Activated T-cell treated with anti-CD3 and anti-CD28 coated beads, Interleukin-2, amount 50 U/mL, for 24 hours (primary cell): ENCODE measurements at regions not wholly inside any gene's neighbourhood (a gene's known extent, or its start where the extent isn't known, plus 50 kb on each side); places are given as distances from the start of the nearest gene placed in this dataset.
"Not testable (repeated sequence)": the region's sequence is repeated elsewhere in the genome, so short reads cannot be mapped to it uniquely, and the experiment has no call there.

Experiments used
- DNase-seq: peaks from one replicate; pipeline ENCODE4 v3.0.0-alpha.2; 2020
- H3K27ac Mint-ChIP-seq: 2 replicates; pipeline ENCODE4 v1.8.0; 2020; ENCODE audit warnings: mild to moderate bottlenecking, mixed read lengths
- H3K27me3 Mint-ChIP-seq: 2 replicates; pipeline ENCODE4 v1.8.0; 2020; ENCODE audit warnings: mixed read lengths
- H3K36me3 Mint-ChIP-seq: 2 replicates; pipeline ENCODE4 v1.8.0; 2020; ENCODE audit warnings: low read depth, mixed read lengths
- H3K4me1 Mint-ChIP-seq: 2 replicates; pipeline ENCODE4 v1.8.0; 2020; ENCODE audit warnings: low read depth, mixed read lengths
- H3K4me3 Mint-ChIP-seq: 2 replicates; pipeline ENCODE4 v1.8.0; 2020; ENCODE audit warnings: mild to moderate bottlenecking, moderate library complexity, mixed read lengths
- H3K9me3 Mint-ChIP-seq: 2 replicates; pipeline ENCODE4 v1.8.0; 2020; ENCODE audit warnings: mixed read lengths

GRCh38 chr5:66284588-66285342 is 140.7 kb downstream of the SREK1 start:
- no peak for DNase-seq
- peaks cover 5% of the 10 kb centered on the region for H3K4me1 Mint-ChIP-seq
- no peaks in the 10 kb centered on the region for H3K9me3 Mint-ChIP-seq
- no peak overlapping the region for H3K27ac Mint-ChIP-seq
- no peaks in the 10 kb centered on the region for H3K36me3 Mint-ChIP-seq
- H3K4me3 Mint-ChIP-seq: no peak overlapping the region
- H3K27me3 Mint-ChIP-seq: peaks cover 7% of the 10 kb centered on the region

DNA sequence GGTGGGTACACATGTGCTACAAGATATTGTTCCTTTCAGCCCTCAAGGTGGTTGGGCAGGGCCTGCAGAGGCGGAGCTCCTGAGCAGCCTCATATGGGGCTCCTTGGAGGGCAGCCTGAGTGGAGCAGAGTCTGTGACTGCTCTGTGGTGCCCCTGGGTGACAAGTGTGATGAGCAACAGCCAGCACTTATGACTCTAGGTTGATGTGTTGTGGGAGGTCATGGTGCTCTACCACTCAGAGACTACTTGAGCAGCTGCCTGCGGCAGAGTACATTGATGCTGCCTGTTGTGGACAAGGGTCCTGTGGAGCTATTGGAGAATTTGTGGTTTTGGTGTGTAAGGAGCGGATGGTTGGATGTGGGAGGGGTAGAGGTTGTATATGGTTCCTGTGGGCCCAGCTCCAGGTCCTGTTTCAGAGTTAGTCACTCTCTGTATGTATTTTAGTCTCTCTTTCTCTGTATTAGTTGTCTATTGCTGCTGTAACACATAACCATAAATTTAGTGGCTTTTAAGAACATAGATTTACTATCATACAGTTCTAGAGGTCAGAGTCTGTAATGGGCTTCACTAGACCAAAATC is 141.3 kb downstream of the SREK1 start:
- DNase-seq: no peak
- H3K27me3 Mint-ChIP-seq: peaks cover 7% of the 10 kb centered on the region

DNA sequence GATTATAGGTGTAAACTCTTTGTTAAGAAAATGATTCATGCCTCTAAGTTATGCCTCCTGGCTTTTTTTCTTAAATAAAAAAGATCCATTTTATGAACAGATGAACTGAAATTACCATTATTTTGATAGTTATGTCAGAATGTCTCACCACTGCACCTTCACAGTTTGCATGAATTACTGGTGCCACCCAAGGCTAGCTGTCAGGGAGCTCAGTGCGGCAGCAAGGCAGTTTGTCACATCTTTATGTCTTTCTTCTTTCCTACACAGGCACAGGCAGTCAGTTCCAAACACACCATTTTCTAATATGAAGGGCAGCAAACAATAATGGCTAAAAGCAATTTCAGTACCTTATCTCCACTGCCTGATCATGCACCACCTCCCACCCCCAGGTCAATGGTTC is 147.7 kb downstream of the SREK1 start:
- Mint-ChIP-seq H3K27ac (no peak overlapping the region), H3K4me1 (no peaks in the 10 kb centered on the region), H3K36me3 (no peaks in the 10 kb centered on the region), H3K4me3 (no peak overlapping the region), H3K9me3 (no peaks in the 10 kb centered on the region), H3K27me3 (peaks cover 7% of the 10 kb centered on the region)
- no peak for DNase-seq

More for the DNA sequence above, 141.3 kb downstream of the SREK1 start:
- H3K36me3 Mint-ChIP-seq: no peaks in the 10 kb centered on the region
- H3K27ac Mint-ChIP-seq: no peak overlapping the region
- no peaks in the 10 kb centered on the region for H3K9me3 Mint-ChIP-seq
- H3K4me1 Mint-ChIP-seq: peaks cover 3% of the 10 kb centered on the region
- no peak overlapping the region for H3K4me3 Mint-ChIP-seq

- DNase-seq, H3K27ac Mint-ChIP-seq, H3K27me3 Mint-ChIP-seq, H3K4me3 Mint-ChIP-seq, H3K4me1 Mint-ChIP-seq, H3K9me3 Mint-ChIP-seq, H3K36me3 Mint-ChIP-seq: not testable (repeated sequence)
Observed at GRCh38 chr5:66293851-66294250, 149.8 kb downstream of the SREK1 start.

GRCh38 chr5:66299463-66299862 is 155.4 kb downstream of the SREK1 start:
- Mint-ChIP-seq H3K9me3 (no peaks in the 10 kb centered on the region), H3K4me1 (no peaks in the 10 kb centered on the region), H3K27me3 (no peaks in the 10 kb centered on the region), H3K36me3 (no peaks in the 10 kb centered on the region), H3K4me3 (no peak overlapping the region), H3K27ac (no peak overlapping the region)
- DNase-seq: no peak

- no peak for DNase-seq
- H3K4me1 Mint-ChIP-seq: peaks cover 3% of the 10 kb centered on the region
- H3K27me3 Mint-ChIP-seq: peaks cover 10% of the 10 kb centered on the region
- no peaks in the 10 kb centered on the region for H3K36me3 Mint-ChIP-seq
- H3K27ac Mint-ChIP-seq: no peak overlapping the region
- no peaks in the 10 kb centered on the region for H3K9me3 Mint-ChIP-seq
- no peak overlapping the region for H3K4me3 Mint-ChIP-seq
Observed at GRCh38 chr5:66302344-66302743, 158.2 kb downstream of the SREK1 start.

DNA sequence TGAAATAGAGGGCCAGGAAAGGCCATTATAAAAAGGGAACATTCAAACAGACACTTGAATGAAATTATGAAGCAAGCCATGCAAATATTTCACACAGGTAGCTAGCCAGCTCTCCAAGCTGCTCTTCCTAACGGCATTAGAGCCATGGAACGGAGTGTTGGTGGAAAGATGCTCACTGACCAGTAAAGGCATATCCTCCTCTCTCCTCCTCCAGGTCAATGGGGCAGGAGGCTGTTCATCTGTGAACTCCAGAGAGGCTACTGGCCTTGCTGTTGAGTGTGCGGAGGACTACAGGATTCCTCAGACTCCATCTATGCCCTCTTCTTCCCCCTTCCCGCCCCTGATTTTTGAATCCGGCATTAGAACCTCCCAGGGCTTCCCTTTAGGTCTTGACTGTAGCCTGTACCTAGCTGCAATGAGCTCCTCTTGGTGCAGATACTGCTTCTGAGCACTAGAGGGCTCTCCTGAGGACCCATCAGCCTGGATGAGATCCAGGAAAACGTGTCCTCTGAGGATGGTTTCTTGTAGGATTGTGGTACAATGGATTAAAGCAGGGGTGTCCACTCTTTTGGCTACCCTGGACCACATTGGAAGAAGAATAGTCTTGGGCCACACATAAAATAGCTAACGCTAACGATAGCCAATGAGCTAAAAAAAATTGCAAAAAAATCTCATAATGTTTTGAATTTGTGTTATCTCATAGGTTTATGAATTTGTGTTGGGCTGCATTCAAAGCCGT is 162.2 kb downstream of the SREK1 start:
- Mint-ChIP-seq H3K27ac (no peak overlapping the region), H3K4me3 (no peak overlapping the region), H3K9me3 (no peaks in the 10 kb centered on the region), H3K36me3 (no peaks in the 10 kb centered on the region), H3K27me3 (peaks cover 10% of the 10 kb centered on the region), H3K4me1 (peaks cover 6% of the 10 kb centered on the region)
- DNase-seq: no peak

DNA sequence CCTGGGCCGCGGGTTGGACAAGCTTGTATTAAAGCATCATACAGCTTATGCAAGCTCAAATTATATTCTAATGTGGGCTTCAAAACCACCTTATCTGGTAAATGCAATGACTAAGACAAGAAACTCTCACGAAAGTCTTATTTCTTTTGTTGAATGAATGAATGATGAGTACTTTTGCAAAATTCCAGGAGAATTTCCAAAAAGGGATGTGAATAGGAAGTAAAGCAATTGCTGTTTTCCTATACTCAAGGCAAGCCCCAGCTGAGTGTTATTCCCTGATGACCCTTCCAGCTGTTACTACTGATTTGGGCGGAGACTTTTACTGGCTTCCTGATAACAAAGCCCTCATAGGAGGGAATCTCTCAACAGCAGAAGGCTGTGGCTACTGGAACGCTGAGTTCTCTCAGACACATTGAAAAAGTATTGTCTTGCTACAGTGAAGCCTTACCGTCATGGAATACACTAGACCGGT is 162.8 kb downstream of the SREK1 start:
- no peak for DNase-seq
- no peak overlapping the region for H3K27ac Mint-ChIP-seq
- H3K4me3 Mint-ChIP-seq: no peak overlapping the region
- H3K27me3 Mint-ChIP-seq: peaks cover 10% of the 10 kb centered on the region
- no peaks in the 10 kb centered on the region for H3K9me3 Mint-ChIP-seq
- peaks cover 6% of the 10 kb centered on the region for H3K4me1 Mint-ChIP-seq
- H3K36me3 Mint-ChIP-seq: no peaks in the 10 kb centered on the region

- Mint-ChIP-seq H3K36me3 (no peaks in the 10 kb centered on the region), H3K27ac (no peak overlapping the region), H3K4me1 (peaks cover 6% of the 10 kb centered on the region), H3K9me3 (no peaks in the 10 kb centered on the region), H3K27me3 (peaks cover 10% of the 10 kb centered on the region), H3K4me3 (no peak overlapping the region)
- no peak for DNase-seq
Observed at GRCh38 chr5:66307647-66308241, 163.6 kb downstream of the SREK1 start.

DNA sequence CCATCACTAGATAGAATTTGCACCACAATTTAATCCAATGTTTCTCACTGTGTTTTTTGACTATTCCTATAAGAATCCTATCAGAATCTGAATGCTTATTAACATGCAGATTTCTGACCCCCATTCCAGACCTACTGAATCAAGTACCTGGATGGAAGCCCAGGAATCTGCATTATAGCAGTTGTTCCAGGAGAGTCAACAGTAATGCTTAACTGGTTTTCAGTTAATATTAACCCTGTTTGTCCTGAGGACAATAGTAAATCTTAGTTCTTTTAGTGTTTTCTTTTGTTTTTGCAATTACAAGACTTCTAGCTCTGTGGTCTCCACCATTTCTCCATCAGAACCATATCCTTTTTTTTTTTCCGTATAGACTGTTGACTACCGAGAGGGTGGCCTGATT is 168.2 kb downstream of the SREK1 start:
- Mint-ChIP-seq H3K27ac (no peak overlapping the region), H3K27me3 (peaks cover 4% of the 10 kb centered on the region), H3K36me3 (no peaks in the 10 kb centered on the region), H3K4me1 (peaks cover 3% of the 10 kb centered on the region), H3K9me3 (peaks cover 17% of the 10 kb centered on the region), H3K4me3 (no peak overlapping the region)
- no peak for DNase-seq

- H3K27ac Mint-ChIP-seq: no peak overlapping the region
- peaks cover 10% of the 10 kb centered on the region for H3K27me3 Mint-ChIP-seq
- peaks cover 19% of the 10 kb centered on the region for H3K9me3 Mint-ChIP-seq
- H3K36me3 Mint-ChIP-seq: no peaks in the 10 kb centered on the region
- H3K4me3 Mint-ChIP-seq: no peak overlapping the region
- H3K4me1 Mint-ChIP-seq: no peaks in the 10 kb centered on the region
- DNase-seq: no peak
Observed at GRCh38 chr5:66315784-66316183, 171.7 kb downstream of the SREK1 start.

DNA sequence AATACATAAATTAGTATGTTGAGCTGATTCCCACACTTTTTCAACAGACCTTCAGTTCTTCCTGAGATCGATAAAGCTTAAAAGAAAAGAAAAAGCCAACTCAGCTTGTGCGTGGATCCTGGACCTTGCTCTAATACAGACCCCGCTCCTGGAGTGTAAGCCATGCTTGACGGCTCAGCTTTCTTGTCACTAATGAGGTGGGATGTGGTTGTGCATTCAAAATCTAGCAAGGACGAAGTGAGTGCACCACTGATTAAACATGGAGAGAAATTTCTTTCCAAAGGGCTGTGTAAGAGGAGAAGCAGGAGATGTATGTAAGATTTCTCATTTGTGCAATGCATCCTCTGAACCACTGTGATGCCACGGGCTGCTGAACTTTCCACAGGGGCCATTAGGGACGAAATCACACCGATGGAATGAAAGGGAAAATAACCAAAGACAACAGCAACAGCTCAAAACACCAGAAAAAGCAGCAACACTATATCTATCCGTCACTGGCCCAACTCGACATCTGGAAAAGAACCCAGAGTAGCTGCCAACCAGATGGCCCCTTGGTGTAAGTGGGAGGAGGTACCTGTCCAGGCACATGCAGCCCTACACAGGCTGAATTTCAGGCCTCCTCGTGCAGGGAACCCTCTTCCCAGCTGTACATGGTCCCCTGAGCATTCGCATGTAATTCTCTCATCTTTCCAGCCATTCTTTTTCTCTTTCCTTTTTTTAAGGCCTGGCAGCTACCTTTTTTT is 178.9 kb downstream of the SREK1 start:
- Mint-ChIP-seq H3K4me3 (no peak overlapping the region), H3K4me1 (no peaks in the 10 kb centered on the region), H3K9me3 (no peaks in the 10 kb centered on the region), H3K36me3 (no peaks in the 10 kb centered on the region), H3K27me3 (peaks cover 9% of the 10 kb centered on the region), H3K27ac (no peak overlapping the region)
- no peak for DNase-seq

DNA sequence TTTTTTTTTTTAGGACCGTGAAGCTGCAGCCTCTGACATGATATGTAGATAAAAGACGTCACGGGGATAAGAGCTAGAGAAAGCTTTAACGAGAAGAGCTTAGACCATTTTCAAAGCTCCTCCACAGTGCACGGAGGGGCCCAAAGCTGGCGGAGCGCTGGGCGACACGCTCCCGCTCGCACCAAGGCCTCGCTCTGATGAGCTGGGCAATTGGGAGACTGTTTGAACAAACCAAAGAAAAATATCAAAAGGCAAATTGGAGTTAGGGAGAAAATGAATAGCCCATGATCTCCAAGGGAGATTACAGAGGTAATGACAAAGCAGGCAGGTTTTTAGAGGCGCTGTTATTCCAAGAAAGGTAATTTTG is 179.4 kb downstream of the SREK1 start:
- H3K36me3 Mint-ChIP-seq: no peaks in the 10 kb centered on the region
- peaks cover 4% of the 10 kb centered on the region for H3K9me3 Mint-ChIP-seq
- no peak overlapping the region for H3K4me3 Mint-ChIP-seq
- H3K27ac Mint-ChIP-seq: no peak overlapping the region
- peaks cover 4% of the 10 kb centered on the region for H3K4me1 Mint-ChIP-seq
- DNase-seq: no peak
- H3K27me3 Mint-ChIP-seq: peaks cover 9% of the 10 kb centered on the region

GRCh38 chr5:66324357-66324756 is 180.3 kb downstream of the SREK1 start:
- peaks cover 6% of the 10 kb centered on the region for H3K9me3 Mint-ChIP-seq
- no peaks in the 10 kb centered on the region for H3K36me3 Mint-ChIP-seq
- DNase-seq: no peak
- H3K4me1 Mint-ChIP-seq: peaks cover 13% of the 10 kb centered on the region
- H3K4me3 Mint-ChIP-seq: no peak overlapping the region
- no peak overlapping the region for H3K27ac Mint-ChIP-seq
- peaks cover 9% of the 10 kb centered on the region for H3K27me3 Mint-ChIP-seq
